T-helper 2 cell treated with Interferon-gamma antibody and Interleukin-4, amounts not matched to agents 100 ng/mL and 5 ng/mL, for 36 hours (primary cell): ENCODE measurements at regions not wholly inside any gene's neighbourhood (a gene's known extent, or its start where the extent isn't known, plus 50 kb on each side); places are given as distances from the start of the nearest gene placed in this dataset.

Source experiments
- intact Hi-C: fragments of 100-400 bp; cut with micrococcal nuclease; formaldehyde crosslinking; loops from one replicate; pipeline ENCODE4 v1.15.1; 2023

- intact Hi-C loops: no loop called here
Observed at GRCh38 chr2:16507655-16508489, 157.8 kb downstream of the CYRIA start.

- intact Hi-C loops: no loop called here
Observed at GRCh38 chr2:16506366-16506765, 159.3 kb downstream of the CYRIA start.

GRCh38 chr2:16496426-16497388 lies 168.9 kb downstream of the CYRIA start:
- intact Hi-C loops: no loop called here

GRCh38 chr2:16495509-16496208 lies 170.0 kb downstream of the CYRIA start:
- intact Hi-C loops: no loop called here

- intact Hi-C loops: no loop called here
Observed at GRCh38 chr2:16494836-16495508, 170.7 kb downstream of the CYRIA start.

GRCh38 chr2:16493788-16494187 lies 171.8 kb downstream of the CYRIA start:
- intact Hi-C loops: no loop called here

- intact Hi-C loops: no loop called here
Observed at GRCh38 chr2:16487686-16488085, 177.9 kb downstream of the CYRIA start.

- intact Hi-C loops: no loop called here
Observed at GRCh38 chr2:16485251-16485650, 180.4 kb downstream of the CYRIA start.

- intact Hi-C loops: no loop called here
Observed at GRCh38 chr2:16482460-16482859, 183.2 kb downstream of the CYRIA start.

GRCh38 chr2:16481351-16481750 lies 184.3 kb downstream of the CYRIA start:
- intact Hi-C loops: no loop called here

GRCh38 chr2:16479721-16480120 lies 185.9 kb downstream of the CYRIA start:
- intact Hi-C loops: no loop called here

- intact Hi-C loops: no loop called here
Observed at GRCh38 chr2:16478434-16479210, 187.0 kb downstream of the CYRIA start.

GRCh38 chr2:16477648-16478047 lies 188.0 kb downstream of the CYRIA start:
- intact Hi-C loops: no loop called here

GRCh38 chr2:16476866-16477265 lies 188.8 kb downstream of the CYRIA start:
- intact Hi-C loops: no loop called here

GRCh38 chr2:16475986-16476567 lies 189.6 kb downstream of the CYRIA start:
- intact Hi-C loops: no loop called here

GRCh38 chr2:16475586-16475985 lies 190.0 kb downstream of the CYRIA start:
- intact Hi-C loops: no loop called here

- intact Hi-C loops: no loop called here
Observed at GRCh38 chr2:16473575-16473974, 192.1 kb downstream of the CYRIA start.

- intact Hi-C loops: no loop called here
Observed at GRCh38 chr2:16470936-16471490, 194.6 kb downstream of the CYRIA start.

- intact Hi-C loops: no loop called here
Observed at GRCh38 chr2:16466821-16467151, 198.8 kb downstream of the CYRIA start.
